NOMO-1 (cell line): ENCODE measurements at regions not wholly inside any gene's neighbourhood (a gene's known extent, or its start where the extent isn't known, plus 50 kb on each side); places are given as distances from the start of the nearest gene placed in this dataset.
A peak's percentile ranks its signal among the peaks of the same experiment; 100 is the strongest.
"Not testable (repeated sequence)": the region's sequence is repeated elsewhere in the genome, so short reads cannot be mapped to it uniquely, and the experiment has no call there.

Source experiments
- DNase-seq, 2 experiments: peaks; one replicate each; lab custom pipeline; 2025; ENCODE audit not compliant: unreplicated experiment in 2 of 2; lab: John Stamatoyannopoulos, UW

DNA sequence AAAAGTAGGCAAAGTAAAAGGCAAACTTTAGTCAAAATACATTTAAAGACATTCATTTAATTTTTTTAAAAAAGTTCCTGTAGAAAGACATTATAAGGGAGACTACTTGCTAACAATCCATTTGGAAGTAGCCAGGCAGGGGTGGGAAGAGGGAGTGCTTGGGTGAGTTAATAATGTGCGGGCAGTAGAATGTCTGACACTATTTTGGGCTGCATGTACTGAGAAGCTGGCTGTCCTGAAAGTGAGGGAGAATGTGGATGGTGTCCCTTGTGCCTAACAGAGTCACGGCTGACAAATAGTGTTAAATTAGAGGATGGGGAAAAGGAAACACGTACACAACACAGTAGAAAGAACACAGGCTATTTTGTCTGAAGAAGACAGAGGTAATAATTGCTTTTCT is 142.5 kb downstream of the LCA5 start:
- no peak for DNase-seq

DNA sequence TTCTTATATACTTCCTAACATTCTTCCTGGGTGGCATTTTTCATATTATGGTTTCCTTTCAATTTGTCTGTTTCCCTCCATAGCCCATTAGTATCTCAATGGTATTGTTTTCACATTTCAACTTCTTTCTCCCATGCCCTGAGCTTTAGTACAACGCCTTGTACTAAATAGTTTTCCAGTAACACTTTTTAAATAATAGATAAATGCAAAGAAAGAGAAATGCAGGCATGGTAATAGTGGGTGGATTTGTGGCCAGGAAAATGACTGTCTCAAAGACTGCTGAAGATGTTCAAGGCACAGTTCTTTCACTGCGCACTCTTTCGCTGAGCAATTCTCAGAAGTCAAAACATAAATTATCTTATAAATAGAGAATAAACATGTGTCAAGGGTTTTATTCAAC is 145.1 kb downstream of the LCA5 start:
- DNase-seq = no peak

DNA sequence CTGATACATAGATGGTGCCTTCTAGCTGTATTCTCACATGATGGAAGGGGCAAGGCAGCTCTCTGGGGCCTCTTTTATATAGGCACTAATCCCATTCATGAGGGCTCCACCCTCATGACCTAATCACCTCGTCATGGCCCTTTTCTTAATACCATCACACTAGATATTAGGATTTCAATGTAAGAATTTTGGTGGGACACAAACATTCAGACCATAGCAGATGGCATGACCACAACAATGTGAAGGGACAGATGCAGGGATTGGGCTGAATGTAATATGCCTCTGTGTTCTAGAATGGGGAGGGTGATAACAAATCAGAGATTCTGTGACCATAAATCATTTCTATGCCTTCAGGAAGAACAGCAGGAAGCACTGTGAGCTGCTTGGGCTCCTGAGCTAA is 145.8 kb downstream of the LCA5 start:
- no peak for DNase-seq

DNA sequence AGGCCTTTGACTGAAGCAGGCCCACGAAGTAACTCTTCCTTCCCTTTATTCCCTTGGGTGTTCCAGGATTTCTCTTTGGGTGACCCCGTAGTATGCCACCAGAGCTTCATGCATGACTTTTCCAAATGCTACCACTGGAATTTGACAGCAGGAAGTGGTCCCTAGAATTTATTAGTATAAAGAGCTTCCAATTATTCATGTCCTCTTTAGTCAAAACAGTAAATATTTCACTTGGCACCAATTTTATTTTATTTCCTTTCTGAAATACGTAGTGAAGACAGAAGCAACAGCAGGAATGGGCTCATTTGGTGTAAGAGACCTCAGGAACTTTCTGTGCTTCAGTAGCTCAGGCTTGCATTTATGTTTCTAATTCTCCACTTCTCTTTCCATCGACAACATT is 151.3 kb downstream of the LCA5 start:
- DNase-seq = no peak

DNA sequence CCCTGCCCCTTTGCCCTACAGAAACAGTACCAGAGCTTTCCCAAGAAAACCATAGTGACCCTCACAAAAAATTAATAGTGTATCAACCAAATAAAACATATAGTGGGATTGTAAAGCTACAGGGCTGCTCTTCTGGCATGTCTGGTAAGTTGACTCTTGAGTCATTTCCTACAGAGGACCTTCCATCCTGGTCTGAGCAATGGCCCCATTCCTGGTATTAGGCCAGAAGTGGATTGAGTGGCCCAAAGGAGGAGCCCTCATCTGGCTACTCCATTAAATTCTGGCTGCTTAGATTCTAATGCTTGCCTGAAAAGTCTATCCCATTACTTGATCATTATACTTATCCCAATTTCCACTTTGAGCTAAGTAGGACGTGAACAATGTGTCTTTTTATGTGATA is 150.9 kb upstream of the HMGN3 start:
- DNase-seq = no peak

DNA sequence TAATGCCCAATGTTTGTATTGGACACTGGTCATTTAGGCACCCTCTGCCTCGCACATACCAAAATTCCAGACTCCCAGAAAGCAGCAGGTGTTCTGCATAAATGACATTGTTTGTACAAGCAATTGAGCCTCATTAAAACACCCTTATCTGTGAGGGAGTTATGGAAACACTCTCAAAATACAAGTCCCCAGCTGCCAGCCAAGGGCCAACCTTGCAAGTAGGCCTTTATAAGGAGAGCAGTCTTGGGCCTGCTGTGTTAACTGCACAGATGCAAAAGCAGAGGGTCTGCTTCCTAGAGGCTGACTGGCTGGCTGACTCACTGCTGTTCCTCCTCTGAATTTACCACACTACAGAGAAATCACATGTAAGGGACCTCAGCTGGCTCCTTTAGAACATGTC is 150.4 kb upstream of the HMGN3 start:
- DNase-seq = no peak

DNA sequence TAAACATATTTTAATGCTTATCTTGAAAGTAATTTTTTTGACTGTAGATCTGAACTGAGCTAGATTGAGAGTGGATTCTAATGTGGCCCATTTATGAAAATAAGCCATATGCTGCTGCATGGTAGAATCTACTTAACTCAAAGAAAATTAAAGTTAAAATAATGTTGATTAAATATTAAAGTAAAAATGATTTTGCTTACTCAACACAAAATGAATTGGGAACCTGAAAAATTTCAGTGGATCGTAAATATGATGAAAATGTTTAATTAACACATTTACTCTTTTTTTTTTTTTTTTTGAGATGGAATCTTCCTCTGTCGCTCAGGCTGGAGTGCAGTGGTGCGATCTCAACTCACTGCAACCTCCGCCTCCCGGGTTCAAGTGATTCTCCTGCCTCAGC is 144.5 kb upstream of the HMGN3 start:
- DNase-seq = no peak

DNA sequence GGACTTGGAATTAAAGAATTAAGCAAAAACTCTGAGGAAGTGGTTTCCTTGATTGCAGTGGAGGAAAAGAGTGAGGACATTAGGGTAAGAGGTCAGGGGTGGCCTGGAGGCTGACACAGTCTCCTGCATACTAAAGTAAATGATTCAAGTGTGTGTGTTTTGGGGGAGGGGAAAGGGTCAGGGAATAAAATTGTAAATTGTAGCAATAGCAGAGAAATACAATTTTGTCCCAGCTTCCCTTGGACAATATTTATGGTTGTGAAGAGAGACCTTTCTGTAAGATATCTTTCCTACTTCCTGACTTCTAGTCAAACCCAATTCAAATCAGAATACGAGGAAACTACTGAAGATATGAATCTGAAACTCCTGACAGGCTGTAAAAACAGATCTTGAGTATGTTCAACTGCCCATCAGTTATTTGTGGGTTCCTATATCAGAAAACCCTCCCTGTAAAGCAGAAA is 143.4 kb upstream of the HMGN3 start:
- no peak for DNase-seq

DNA sequence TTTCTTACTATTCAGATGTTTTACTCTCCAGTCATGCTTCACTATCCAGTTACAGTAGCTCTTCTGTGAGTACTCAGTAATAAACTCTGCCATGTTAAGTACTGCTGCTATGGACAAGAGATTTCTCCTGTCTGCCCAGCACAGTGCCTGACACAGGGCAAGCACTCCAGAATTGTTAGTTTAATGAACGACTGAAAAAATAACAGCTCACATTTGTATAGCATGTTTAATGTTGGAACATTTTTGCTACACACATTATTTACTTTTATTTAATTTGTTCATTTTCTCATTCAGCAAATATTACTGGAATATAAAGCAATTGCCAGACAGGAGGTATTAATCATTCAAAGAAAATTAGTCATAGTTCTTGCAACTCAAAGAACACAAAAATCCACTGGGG is 142.6 kb upstream of the HMGN3 start:
- no peak for DNase-seq

DNA sequence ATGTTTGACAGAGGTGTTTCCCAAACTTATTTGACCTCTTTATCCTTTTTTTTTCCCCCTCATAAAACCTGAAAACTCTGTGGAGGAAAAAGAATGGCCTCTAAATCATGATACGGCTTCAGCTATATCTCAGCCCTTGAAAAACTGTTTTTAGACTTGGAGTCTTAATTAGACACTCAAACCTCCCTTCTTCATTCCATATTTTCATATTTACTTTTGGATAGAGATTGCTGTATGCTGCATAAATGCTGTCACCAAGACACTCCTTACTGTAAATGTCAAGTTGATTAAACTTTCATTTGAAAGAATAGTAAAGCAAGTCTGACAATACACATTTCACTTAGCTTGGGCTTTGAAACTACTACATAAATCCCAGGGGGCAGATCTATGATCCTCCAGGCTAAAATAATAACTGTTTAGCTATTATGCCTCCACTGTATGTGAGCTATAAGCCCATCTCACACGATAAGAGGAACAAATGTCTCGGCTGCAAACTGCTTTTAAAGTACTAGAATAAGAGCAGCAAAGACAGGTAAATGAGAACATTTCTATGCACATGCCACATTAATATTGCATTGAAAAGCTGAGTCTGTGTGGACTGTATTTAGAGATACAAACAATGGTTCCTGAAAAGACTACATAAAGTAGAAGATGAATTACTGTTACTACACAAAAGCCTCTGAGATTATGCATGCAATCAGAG is 141.3 kb upstream of the HMGN3 start:
- peak in 1 of 2 experiments; percentile 19 for DNase-seq

DNA sequence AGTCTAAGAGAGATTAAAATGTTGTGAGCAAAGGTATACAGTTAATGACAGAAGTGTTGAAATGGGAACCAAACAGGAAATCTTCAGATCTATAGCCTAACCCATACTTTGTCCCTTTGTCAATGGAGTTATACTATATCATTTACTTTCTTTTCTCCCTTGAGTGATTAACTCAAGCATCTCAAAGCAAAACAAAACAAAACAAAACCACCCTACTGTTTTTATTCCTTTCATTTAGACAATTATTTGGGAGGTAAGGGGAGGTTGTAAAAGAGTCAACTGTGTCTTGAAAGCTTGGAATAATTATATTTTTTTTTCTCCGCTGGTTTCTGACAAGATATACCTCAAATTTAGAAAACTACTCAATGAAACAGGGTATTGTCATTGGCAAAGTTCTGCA is 139.8 kb upstream of the HMGN3 start:
- no peak for DNase-seq

DNA sequence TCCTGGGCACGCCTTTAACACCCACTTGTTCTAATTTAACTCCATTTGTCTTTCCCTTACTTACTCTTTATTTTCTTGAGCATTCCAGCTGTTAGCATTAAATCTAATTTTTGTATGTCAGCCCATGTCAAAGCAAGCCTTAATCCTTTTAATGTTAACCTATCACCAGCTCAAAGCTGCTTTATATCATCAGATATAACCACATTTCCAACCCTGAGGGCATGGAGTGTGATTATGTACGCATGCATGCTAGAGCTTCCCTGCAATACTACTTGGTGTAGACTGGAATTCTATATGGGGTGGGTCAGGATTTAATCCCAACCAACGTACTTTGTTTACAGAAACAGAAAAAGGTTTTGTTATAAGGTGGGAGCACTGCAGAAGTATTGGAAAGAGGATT is 139.4 kb upstream of the HMGN3 start:
- no peak for DNase-seq

DNA sequence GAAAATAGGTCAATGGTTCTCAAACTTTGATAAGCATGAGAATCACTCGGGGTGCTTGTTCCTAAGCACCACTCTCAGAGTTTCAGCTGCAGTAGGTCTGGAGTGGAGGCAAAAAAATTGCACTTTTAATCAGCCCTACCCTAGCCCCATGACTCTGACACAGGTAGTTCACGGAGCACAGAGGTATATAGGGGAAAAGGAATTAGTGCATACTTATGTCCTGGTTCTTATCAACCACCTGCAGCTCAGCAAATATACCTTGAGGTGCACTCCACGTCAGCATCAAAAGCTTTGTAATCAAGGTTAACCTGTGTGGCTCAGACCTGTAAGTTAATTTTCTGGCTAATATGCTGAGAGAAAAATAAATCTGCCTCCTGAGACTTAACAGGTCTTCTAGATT is 138.8 kb upstream of the HMGN3 start:
- DNase-seq = no peak

DNA sequence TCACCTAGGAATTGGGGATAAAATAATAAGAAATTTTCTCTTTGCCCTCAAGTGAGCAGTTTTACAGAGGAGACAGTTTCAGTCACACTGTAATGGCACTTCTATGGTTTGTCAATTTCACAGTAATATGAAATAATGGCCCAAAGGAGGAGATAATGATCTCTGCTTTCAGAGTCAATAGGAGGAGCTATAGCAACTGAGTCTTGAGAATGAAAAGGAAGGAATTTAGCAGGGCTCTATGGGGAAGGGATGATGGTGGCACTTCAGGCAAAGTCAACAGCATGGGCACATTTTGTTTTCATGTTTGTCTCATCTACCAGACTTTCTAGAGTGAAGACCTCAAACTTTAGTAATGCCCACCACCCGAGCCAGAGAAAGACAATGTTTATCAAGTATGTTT is 138.3 kb upstream of the HMGN3 start:
- no peak for DNase-seq

DNA sequence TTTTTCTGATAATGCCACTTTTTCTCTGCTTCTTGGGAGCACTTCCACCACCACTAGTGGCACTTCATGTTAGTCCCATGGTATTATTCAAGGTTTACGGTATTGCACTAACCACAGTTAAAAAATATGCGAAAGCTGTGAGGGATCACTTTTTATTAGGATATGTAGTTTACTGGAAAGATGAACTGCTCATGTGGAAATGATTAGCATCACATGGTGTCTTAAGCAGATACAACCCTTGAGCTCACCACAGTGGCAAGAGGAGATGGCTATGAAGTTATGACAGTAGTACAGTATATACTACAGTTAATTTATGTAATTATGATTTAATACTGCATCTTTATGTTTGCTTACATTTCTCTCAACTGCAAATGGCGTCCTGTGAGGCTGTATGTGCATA is 134.5 kb upstream of the HMGN3 start:
- no peak for DNase-seq

DNA sequence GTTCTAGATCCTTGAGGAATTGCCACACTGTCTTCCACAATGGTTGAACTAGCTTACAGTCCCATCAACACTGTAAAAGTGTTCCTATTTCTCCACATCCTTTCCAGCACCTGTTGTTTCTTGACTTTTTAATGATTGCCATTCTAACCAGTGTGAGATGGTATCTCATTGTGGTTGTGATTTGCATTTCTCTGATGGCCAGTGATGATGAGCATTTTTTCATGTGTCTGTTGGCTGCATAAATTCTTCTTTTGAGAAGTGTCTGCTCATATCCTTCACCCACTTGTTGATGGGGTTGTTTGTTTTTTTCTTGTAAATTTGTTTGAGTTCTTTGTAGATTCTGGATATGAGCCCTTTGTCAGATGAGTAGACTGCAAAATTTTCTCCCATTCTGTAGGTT is 129.0 kb upstream of the HMGN3 start:
- not testable (repeated sequence) for DNase-seq

DNA sequence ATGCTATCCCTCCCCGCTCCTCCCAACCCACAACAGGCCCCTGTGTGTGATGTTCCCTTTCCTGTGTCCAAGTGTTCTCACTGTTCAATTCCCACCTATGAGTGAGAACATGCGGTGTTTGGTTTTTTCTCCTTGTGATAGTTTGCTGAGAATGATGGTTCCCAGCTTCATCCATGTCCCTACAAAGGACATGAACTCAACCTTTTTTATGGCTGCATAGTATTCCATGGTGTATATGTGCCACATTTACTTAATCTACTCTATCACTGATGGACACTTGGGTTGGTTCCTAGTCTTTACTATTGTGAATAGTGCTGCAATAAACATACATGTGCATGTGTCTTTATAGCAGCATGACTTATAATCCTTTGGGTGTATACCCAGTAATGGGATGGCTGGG is 126.6 kb upstream of the HMGN3 start:
- not testable (repeated sequence) for DNase-seq

DNA sequence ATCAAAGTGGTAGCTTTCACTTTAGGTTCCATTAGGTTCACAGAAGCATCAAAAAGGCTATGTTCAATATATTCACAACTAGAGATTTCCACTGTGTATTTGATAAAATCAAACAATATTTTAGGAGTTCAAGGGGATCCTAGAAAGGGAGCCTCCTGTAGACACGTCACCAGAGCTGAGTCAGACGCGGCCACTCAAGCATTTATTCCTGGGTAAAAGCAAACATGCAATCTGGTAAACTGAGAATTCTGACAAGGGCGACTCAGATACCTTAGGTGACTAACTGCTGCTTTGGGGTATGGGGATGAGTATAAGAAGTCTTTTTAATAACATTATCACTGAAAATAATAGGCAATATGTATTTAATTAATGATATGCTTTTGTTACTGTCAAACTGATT is 118.7 kb upstream of the HMGN3 start:
- DNase-seq = no peak

DNA sequence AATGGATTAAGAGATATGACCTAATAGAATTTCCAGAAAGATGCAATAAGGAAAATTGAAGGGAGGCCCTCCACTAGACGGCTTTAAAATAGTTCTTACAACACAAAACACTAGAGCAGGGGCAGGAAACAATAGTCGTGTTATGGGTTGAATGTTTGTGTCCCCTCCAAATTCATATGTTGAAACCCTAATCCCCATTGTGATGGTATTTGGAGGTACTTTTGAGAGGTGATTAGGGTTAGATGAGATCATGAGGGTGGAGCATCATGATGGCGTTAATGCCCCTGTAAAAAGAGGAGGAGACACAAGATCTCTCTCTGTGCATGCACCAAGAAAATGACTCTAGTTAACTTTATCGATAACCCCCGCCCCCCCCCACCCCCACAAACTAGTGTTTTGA is 104.0 kb upstream of the HMGN3 start:
- DNase-seq = no peak

DNA sequence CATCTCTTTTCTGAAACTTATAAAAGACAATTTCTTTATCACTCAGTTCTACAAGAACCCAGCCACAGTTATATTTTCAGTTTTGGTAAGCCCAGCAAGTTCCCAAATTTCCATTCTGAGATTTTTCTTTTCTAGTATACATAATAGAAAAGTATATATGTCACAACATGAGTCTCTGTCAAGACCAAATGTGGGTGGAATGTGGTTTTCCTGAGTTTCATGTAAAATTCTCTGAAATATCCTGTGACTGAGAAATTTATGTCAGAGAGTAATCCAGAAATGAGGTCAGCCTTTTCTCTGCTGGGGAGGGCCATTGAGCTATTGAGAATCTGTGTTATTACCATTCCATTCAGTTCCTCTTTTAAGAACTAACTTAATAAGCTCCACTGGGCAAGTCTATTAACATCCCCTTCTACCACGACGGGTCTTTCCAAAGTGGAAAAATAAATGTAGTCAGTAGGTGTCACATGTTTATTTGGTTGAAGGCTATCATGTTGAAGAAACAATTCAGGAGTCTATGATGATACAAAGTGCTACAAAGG is 100.7 kb upstream of the HMGN3 start:
- no peak for DNase-seq

DNA sequence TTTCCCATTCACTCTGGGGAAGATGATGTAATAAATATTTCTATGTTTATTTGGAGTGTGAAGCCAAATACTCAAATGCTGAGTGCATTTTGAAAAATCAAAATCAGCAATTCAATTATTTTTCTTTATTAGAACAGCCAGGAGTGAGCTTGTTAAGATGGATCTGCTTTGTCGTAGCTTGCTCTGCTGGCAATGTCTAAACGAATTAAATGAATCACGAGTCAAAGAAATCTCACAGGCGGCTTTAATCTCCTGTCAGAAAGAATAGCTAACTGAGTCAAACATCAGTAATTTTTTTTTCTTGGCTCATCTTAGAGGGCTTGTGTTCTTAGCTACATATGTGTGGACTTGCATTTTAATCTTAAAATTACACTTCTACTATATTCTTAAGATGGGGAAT is 100.2 kb upstream of the HMGN3 start:
- no peak for DNase-seq

DNA sequence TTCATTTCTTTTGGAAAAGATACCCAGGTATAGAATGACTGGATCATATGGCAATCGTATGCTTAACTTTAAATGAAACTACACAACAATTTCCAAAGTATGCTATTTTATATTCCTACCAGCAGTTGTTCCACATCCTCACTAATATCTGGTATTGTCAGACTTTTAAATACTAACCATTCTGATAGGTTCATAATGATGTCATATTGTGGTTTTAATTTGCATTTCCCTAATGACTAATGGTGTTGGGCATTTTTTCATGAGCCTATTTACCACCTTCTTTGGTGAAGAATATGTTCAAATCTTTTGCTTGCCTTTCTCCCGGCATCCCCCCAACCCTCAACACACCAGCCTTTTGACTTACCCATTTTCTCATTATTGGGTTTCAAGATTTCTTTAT is 96.2 kb upstream of the HMGN3 start:
- no peak for DNase-seq

DNA sequence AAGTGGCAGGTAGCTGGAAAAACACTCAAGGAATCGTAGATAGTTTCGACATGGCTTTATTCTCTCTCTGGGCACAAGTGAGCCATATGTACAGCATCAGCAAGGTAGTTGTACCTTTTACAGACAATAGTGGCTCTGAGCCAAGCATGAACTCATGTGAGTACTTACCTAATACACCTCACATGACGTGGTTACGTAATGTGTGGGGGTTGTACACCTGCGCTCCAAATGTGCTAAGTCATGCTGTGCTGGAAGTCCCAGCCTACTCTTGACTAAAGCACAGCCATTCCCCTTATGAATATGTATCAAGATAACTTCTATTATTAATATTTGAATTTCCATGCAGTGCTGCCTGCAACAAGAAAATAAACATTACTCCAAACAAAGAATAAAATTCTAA is 78.8 kb upstream of the HMGN3 start:
- no peak for DNase-seq
